ENCODE measurements at regions not wholly inside any gene's neighbourhood (a gene's known extent, or its start where the extent isn't known, plus 50 kb on each side); places are given as distances from the start of the nearest gene placed in this dataset.

GRCh38 chr2:84243788-84244733 is 215.0 kb downstream of the SUCLG1 start:
- H3K4me3 ChIP-seq (ENCODE audit: low read depth, low read length): no peak overlapping the region
- no peak for TF ChIP-seq FEZF1 (tag by site-specific recombination; IDR thresholded peaks at IDR 0.05)
- no peak for TF ChIP-seq ZNF404 (tag by site-specific recombination; IDR thresholded peaks at IDR 0.05)
- no peak for TF ChIP-seq ZNF76 (tag by site-specific recombination; IDR thresholded peaks at IDR 0.05; ENCODE audit: borderline replicate concordance, low read depth)
- no peak for TF ChIP-seq ZNF23 (tag by site-specific recombination; IDR thresholded peaks at IDR 0.05; ENCODE audit: borderline replicate concordance)
- no peak for TF ChIP-seq ZBTB21 (tag by site-specific recombination; IDR thresholded peaks at IDR 0.05)
- TF ChIP-seq ZNF629 (tag by site-specific recombination; IDR thresholded peaks at IDR 0.05): no peak
- no peak for TF ChIP-seq ZNF518A (tag by site-specific recombination; conservative IDR thresholded peaks at IDR 0.05; ENCODE audit: low read depth)
- TF ChIP-seq ZNF530 (tag by site-specific recombination; IDR thresholded peaks at IDR 0.05; ENCODE audit: low read depth): no peak
- no peak for TF ChIP-seq GFI1B (tag by site-specific recombination; IDR thresholded peaks at IDR 0.05)
- no peak for TF ChIP-seq ZNF2 (tag by site-specific recombination; IDR thresholded peaks at IDR 0.05)
- TF ChIP-seq ZNF416 (tag by site-specific recombination; IDR thresholded peaks at IDR 0.05): no peak
- CTCF ChIA-PET: interaction anchor here (0.6 kb wide), 1 partner anchor 467 kb away, joined by 3 read pairs; no protein-coding TSS in a partner anchor
- H3K9me3 ChIP-seq (ENCODE audit: control insufficient read depth, insufficient read depth, low read depth, low read length): no peaks in the 10 kb centered on the region
- POLR2A ChIA-PET: no interaction called here
- H3K4me1 ChIP-seq (ENCODE audit: control insufficient read depth, insufficient read depth, low read length): no peaks in the 10 kb centered on the region
- H3K27ac ChIP-seq (ENCODE audit: extremely low read depth, low read depth, low read length): no peak overlapping the region
- no peaks in the 10 kb centered on the region for H3K36me3 ChIP-seq (ENCODE audit: control insufficient read depth in 2 of 2, insufficient read depth in 1 of 2, low read length in 2 of 2)

- H3K4me3 ChIP-seq (ENCODE audit: low read depth, low read length): no peak overlapping the region
- no peaks in the 10 kb centered on the region for H3K36me3 ChIP-seq (ENCODE audit: control insufficient read depth in 2 of 2, insufficient read depth in 1 of 2, low read length in 2 of 2)
- no peaks in the 10 kb centered on the region for H3K4me1 ChIP-seq (ENCODE audit: control insufficient read depth, insufficient read depth, low read length)
- ChIA-PET POLR2A (no interaction called here), CTCF (interaction anchor here (0.6 kb wide), 1 partner anchor 216 kb away, joined by 3 read pairs; no protein-coding TSS in a partner anchor)
- H3K27ac ChIP-seq (ENCODE audit: extremely low read depth, low read depth, low read length): no peak overlapping the region
- H3K9me3 ChIP-seq (ENCODE audit: control insufficient read depth, insufficient read depth, low read depth, low read length): no peaks in the 10 kb centered on the region; the same call in 1 of the 2 replicates
- no peak for TF ChIP-seq ZNF391 (tag by site-specific recombination; IDR thresholded peaks at IDR 0.05; ENCODE audit: borderline replicate concordance, low read depth)
Measured at GRCh38 chr2:84238907-84239306, 220.2 kb downstream of the SUCLG1 start.

- Histone ChIP-seq H3K27ac (ENCODE audit: extremely low read depth, low read depth, low read length) (no peak overlapping the region), H3K4me1 (ENCODE audit: control insufficient read depth, insufficient read depth, low read length) (no peaks in the 10 kb centered on the region), H3K36me3 (ENCODE audit: control insufficient read depth in 2 of 2, insufficient read depth in 1 of 2, low read length in 2 of 2) (no peaks in the 10 kb centered on the region), H3K4me3 (ENCODE audit: low read depth, low read length) (no peak overlapping the region), H3K9me3 (ENCODE audit: control insufficient read depth, insufficient read depth, low read depth, low read length) (no peaks in the 10 kb centered on the region; the same call in 1 of the 2 replicates)
- ChIA-PET POLR2A (no interaction called here), CTCF (interaction anchor here (0.7 kb wide), 1 partner anchor 79 kb away, joined by 3 read pairs; no protein-coding TSS in a partner anchor)
- no peak for TF ChIP-seq ZNF626 (tag by site-specific recombination; IDR thresholded peaks at IDR 0.05)
- TF ChIP-seq ZNF214 (tag by site-specific recombination; IDR thresholded peaks at IDR 0.05; ENCODE audit: borderline replicate concordance): no peak
- no peak for TF ChIP-seq ZNF223 (tag by site-specific recombination; IDR thresholded peaks at IDR 0.05)
Measured at GRCh38 chr2:84236288-84236687, 222.8 kb downstream of the SUCLG1 start.

All from HEK293 (cell line).